Ascending aorta (tissue), 2 donors: ENCODE measurements at regions not wholly inside any gene's neighbourhood (a gene's known extent, or its start where the extent isn't known, plus 50 kb on each side); places are given as distances from the start of the nearest gene placed in this dataset.

Experiments
- DNase-seq, 2 donors: peaks; one replicate each; pipeline ENCODE4 v3.0.0-alpha.2; 2019; ENCODE audit warnings: low spot score in 2 of 2
- H3K27ac ChIP-seq, 2 donors: fragments of 200-600 bp; sonication (generic); one replicate each; pipeline ENCODE4 v1.5.1; 2016 to 2017; ENCODE audit warnings: mild to moderate bottlenecking in 1 of 2
- H3K27me3 ChIP-seq: fragments of 200-600 bp; sonication (generic); one replicate; pipeline ENCODE4 v1.5.1; 2017
- H3K36me3 ChIP-seq, 2 donors: fragments of 200-600 bp; sonication (generic); one replicate each; pipeline ENCODE4 v1.5.1; 2016
- H3K4me1 ChIP-seq, 2 donors: fragments of 200-600 bp; sonication (generic); one replicate each; pipeline ENCODE4 v1.5.1; 2016 to 2017; ENCODE audit warnings: mild to moderate bottlenecking in 1 of 2
- H3K4me3 ChIP-seq, 2 donors: fragments of 200-600 bp; sonication (generic); one replicate each; pipeline ENCODE4 v1.5.1; 2016 to 2017; ENCODE audit warnings: mild to moderate bottlenecking in 1 of 2
- H3K9me3 ChIP-seq, 2 donors: fragments of 200-600 bp; sonication (generic); one replicate each; pipeline ENCODE4 v1.5.1; 2016
- CTCF ChIP-seq, 3 experiments: fragments of 200-600 bp in 2 of 3; fragments of 450-650 bp in 1 of 3; sonication (generic) in 2 of 3; IDR thresholded peaks; one replicate each; pipeline ENCODE4 v1.5.1; 2016 to 2019; ENCODE audit warnings: antibody characterized with exemption in 3 of 3, mild to moderate bottlenecking in 1 of 3, moderate library complexity in 1 of 3
- intact Hi-C: fragments of 100-400 bp; cut with DNase I; formaldehyde crosslinking; loops from one replicate; pipeline ENCODE4 v1.15.1; 2023

GRCh38 chr10:44199267-44199666, 185.6 kb downstream of the CXCL12 start:
- intact Hi-C loops: no loop called here
- no peak for TF ChIP-seq CTCF (IDR thresholded peaks at IDR 0.05)

GRCh38 chr10:44198780-44199097, 186.2 kb downstream of the CXCL12 start:
- DNase-seq: no peak
- intact Hi-C loops: no loop called here
- no peak overlapping the region for H3K4me3 ChIP-seq

More at GRCh38 chr10:44199267-44199666, 185.6 kb downstream of the CXCL12 start:
- no peak for DNase-seq
- Histone ChIP-seq H3K36me3 (no peaks in the 10 kb centered on the region), H3K27ac (no peak overlapping the region), H3K27me3 (no peaks in the 10 kb centered on the region), H3K4me1 (peaks cover 0 to 23% of the 10 kb centered on the region in 2 donors), H3K9me3 (no peaks in the 10 kb centered on the region), H3K4me3 (no peak overlapping the region)

GRCh38 chr10:44198096-44198779, 186.7 kb downstream of the CXCL12 start:
- intact Hi-C loops: no loop called here
- H3K9me3 ChIP-seq: no peaks in the 10 kb centered on the region
- H3K27me3 ChIP-seq: no peaks in the 10 kb centered on the region
- H3K4me3 ChIP-seq: no peak overlapping the region
- no peaks in the 10 kb centered on the region for H3K36me3 ChIP-seq
- H3K4me1 ChIP-seq: peaks cover 0 to 23% of the 10 kb centered on the region in 2 donors
- no peak for DNase-seq
- peak overlapping the region in 1 of 2 donors; percentile 20 for H3K27ac ChIP-seq
- TF ChIP-seq CTCF (IDR thresholded peaks at IDR 0.05): no peak

More at GRCh38 chr10:44198780-44199097, 186.2 kb downstream of the CXCL12 start:
- Histone ChIP-seq H3K27me3 (no peaks in the 10 kb centered on the region), H3K36me3 (no peaks in the 10 kb centered on the region), H3K27ac (peak overlapping the region in 1 of 2 donors; percentile 20), H3K4me1 (peaks cover 0 to 23% of the 10 kb centered on the region in 2 donors), H3K9me3 (no peaks in the 10 kb centered on the region)
- TF ChIP-seq CTCF (IDR thresholded peaks at IDR 0.05): no peak

- no peaks in the 10 kb centered on the region for H3K9me3 ChIP-seq
- H3K4me1 ChIP-seq: peaks cover 0 to 23% of the 10 kb centered on the region in 2 donors
- H3K27ac ChIP-seq: no peak overlapping the region
- no peaks in the 10 kb centered on the region for H3K27me3 ChIP-seq
- intact Hi-C loops: no loop called here
- no peaks in the 10 kb centered on the region for H3K36me3 ChIP-seq
- no peak for DNase-seq
- no peak for TF ChIP-seq CTCF (IDR thresholded peaks at IDR 0.05)
- H3K4me3 ChIP-seq: no peak overlapping the region
Measured at GRCh38 chr10:44197646-44198045, 187.3 kb downstream of the CXCL12 start.

GRCh38 chr10:44196336-44196735, 188.6 kb downstream of the CXCL12 start:
- no peak overlapping the region for H3K4me3 ChIP-seq
- H3K36me3 ChIP-seq: no peaks in the 10 kb centered on the region
- no peaks in the 10 kb centered on the region for H3K9me3 ChIP-seq
- intact Hi-C loops: no loop called here
- no peak overlapping the region for H3K27ac ChIP-seq
- TF ChIP-seq CTCF (IDR thresholded peaks at IDR 0.05): no peak
- peaks cover 0 to 23% of the 10 kb centered on the region in 2 donors for H3K4me1 ChIP-seq
- no peak for DNase-seq
- H3K27me3 ChIP-seq: no peaks in the 10 kb centered on the region

GRCh38 chr10:44196008-44196320, 188.9 kb downstream of the CXCL12 start:
- Histone ChIP-seq H3K9me3 (no peaks in the 10 kb centered on the region), H3K36me3 (no peaks in the 10 kb centered on the region), H3K27me3 (no peaks in the 10 kb centered on the region), H3K4me3 (no peak overlapping the region), H3K27ac (no peak overlapping the region), H3K4me1 (peaks cover 0 to 23% of the 10 kb centered on the region in 2 donors)
- no peak for TF ChIP-seq CTCF (IDR thresholded peaks at IDR 0.05)
- no peak for DNase-seq
- intact Hi-C loops: no loop called here
